ENCODE measurements at regions not wholly inside any gene's neighbourhood (a gene's known extent, or its start where the extent isn't known, plus 50 kb on each side); places are given as distances from the start of the nearest gene placed in this dataset.

DNA sequence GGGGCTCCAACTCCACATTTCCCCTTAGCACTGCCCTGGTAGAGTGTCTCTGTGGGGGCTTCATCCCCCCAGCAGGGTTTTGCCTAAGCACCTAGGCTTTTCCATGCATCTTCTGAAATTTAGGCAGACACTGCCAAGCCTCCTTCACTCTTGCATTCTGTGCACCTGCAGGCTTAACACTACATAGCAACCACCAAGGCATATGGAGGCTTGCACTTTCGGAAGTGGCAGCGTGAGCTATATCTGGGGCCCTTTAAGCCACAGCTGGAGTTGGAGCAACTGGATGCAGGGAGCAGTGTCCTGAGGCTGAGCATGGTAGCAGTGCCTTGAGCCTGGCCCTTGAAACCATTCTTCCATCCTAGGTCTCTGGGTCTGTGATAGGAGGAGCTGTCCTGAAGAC, 214.8 kb upstream of the RPL34 start:
- no peak overlapping the region for H3K4me3 Mint-ChIP-seq
- H3K4me1 ChIP-seq (ENCODE audit: control insufficient read depth in 2 of 2, insufficient read depth in 2 of 2, low read length in 2 of 2), result no peaks in the 10 kb centered on the region
- H3K27me3 Mint-ChIP-seq, result peaks cover 0 to 6% (median 0%) of the 10 kb centered on the region in 5 donors
- no peak for ATAC-seq
- no peak overlapping the region for H3K4me3 ChIP-seq (ENCODE audit: low read length)
- CTCF ChIA-PET, result no interaction called here
- H3K4me1 Mint-ChIP-seq, result peaks cover 0 to 6% (median 3%) of the 10 kb centered on the region in 7 donors
- peaks cover 0 to 9% (median 4%) of the 10 kb centered on the region in 3 experiments for H3K9me3 ChIP-seq (ENCODE audit: control insufficient read depth in 2 of 3, low read length in 3 of 3)
- H3K27ac Mint-ChIP-seq, result no peak overlapping the region
- DNase-seq, result no peak
- no peaks in the 10 kb centered on the region for H3K36me3 ChIP-seq (ENCODE audit: control insufficient read depth in 2 of 3, insufficient read depth in 3 of 3, low read length in 3 of 3)
- intact Hi-C loops (cut with micrococcal nuclease), result no loop called here
- H3K36me3 Mint-ChIP-seq, result peaks cover 5 to 12% (median 8%) of the 10 kb centered on the region in 5 donors
- H3K27me3 ChIP-seq (ENCODE audit: control insufficient read depth in 2 of 2, insufficient read depth in 2 of 2, low read length in 2 of 2), result no peaks in the 10 kb centered on the region
- no peak overlapping the region for H3K27ac ChIP-seq (ENCODE audit: low read depth, low read length)
- POLR2A ChIA-PET, result no interaction called here
- peaks cover 0 to 24% (median 7%) of the 10 kb centered on the region in 11 donors for H3K9me3 Mint-ChIP-seq

GRCh38 chr4:108400309-108400708, 220.1 kb upstream of the RPL34 start:
- Histone ChIP-seq H3K4me3 (ENCODE audit: low read length) (no peak overlapping the region), H3K27me3 (ENCODE audit: control insufficient read depth in 2 of 2, insufficient read depth in 2 of 2, low read length in 2 of 2) (no peaks in the 10 kb centered on the region), H3K9me3 (ENCODE audit: control insufficient read depth in 2 of 3, low read length in 3 of 3) (peaks cover 0 to 6% (median 0%) of the 10 kb centered on the region in 3 experiments), H3K4me1 (ENCODE audit: control insufficient read depth in 2 of 2, insufficient read depth in 2 of 2, low read length in 2 of 2) (peaks cover 0 to 5% of the 10 kb centered on the region in 2 donors), H3K27ac (ENCODE audit: low read depth, low read length) (no peak overlapping the region), H3K36me3 (ENCODE audit: control insufficient read depth in 2 of 3, insufficient read depth in 3 of 3, low read length in 3 of 3) (no peaks in the 10 kb centered on the region)
- H3K4me1 Mint-ChIP-seq, result peaks cover 0 to 15% (median 3%) of the 10 kb centered on the region in 7 donors
- intact Hi-C loops (cut with micrococcal nuclease), result loop anchor here in 1 of 2 donors (5.0 kb wide), 1 partner anchor 53 kb away; no protein-coding TSS in a partner anchor
- peaks cover 0 to 5% (median 0%) of the 10 kb centered on the region in 5 donors for H3K36me3 Mint-ChIP-seq
- H3K27ac Mint-ChIP-seq, result peak overlapping the region in 1 of 9 donors; percentile 21
- ChIA-PET CTCF (interaction anchor here (0.6 kb wide), 1 partner anchor 172 kb away, joined by 4 read pairs; no protein-coding TSS in a partner anchor), POLR2A (no interaction called here)
- H3K4me3 Mint-ChIP-seq, result no peak overlapping the region
- peaks cover 0 to 9% (median 0%) of the 10 kb centered on the region in 11 donors for H3K9me3 Mint-ChIP-seq
- peaks cover 0 to 3% (median 0%) of the 10 kb centered on the region in 5 donors for H3K27me3 Mint-ChIP-seq
- DNase-seq (no peak), ATAC-seq (no peak)

DNA sequence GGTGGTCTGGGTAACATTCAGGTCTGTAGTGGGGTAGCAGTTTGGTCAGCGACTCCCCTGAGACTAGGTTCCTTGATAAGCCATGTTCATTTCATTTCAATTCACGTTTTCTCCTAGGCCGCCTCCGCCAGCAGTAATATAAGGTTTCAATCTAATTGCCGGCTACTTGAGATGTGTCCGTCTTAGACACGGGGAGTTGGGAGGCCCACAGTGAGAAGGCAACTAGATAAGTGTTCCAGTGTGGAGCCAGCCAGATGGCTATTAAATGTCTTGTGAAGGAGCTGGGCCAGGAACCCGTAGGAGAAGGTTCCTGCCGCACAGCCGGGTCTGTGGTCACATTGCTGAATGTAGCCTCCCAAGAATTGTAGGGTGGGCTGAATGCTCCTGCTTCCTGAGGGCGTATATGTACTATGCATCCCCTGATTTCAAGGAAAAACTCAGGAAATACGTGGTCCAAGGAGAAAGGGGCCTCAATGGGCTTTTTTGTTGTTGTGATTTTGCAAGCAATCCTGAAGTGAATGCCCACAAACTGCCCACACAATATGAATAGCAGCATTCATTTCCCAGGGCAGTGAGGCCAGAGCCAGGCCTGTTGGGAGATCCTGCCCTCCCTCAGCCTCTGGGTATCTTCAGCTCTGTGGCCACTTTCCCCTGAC, 220.6 kb upstream of the RPL34 start:
- intact Hi-C loops (cut with micrococcal nuclease), result loop anchor here in 1 of 2 donors (5.0 kb wide), 1 partner anchor 52 kb away; no protein-coding TSS in a partner anchor
- Histone ChIP-seq H3K36me3 (ENCODE audit: control insufficient read depth in 2 of 3, insufficient read depth in 3 of 3, low read length in 3 of 3) (no peaks in the 10 kb centered on the region), H3K4me3 (ENCODE audit: low read length) (no peak overlapping the region), H3K9me3 (ENCODE audit: control insufficient read depth in 2 of 3, low read length in 3 of 3) (no peaks in the 10 kb centered on the region), H3K27ac (ENCODE audit: low read depth, low read length) (no peak overlapping the region), H3K27me3 (ENCODE audit: control insufficient read depth in 2 of 2, insufficient read depth in 2 of 2, low read length in 2 of 2) (no peaks in the 10 kb centered on the region), H3K4me1 (ENCODE audit: control insufficient read depth in 2 of 2, insufficient read depth in 2 of 2, low read length in 2 of 2) (peaks cover 0 to 5% of the 10 kb centered on the region in 2 donors)
- no peak overlapping the region for H3K27ac Mint-ChIP-seq
- no peak overlapping the region for H3K4me3 Mint-ChIP-seq
- H3K36me3 Mint-ChIP-seq, result peaks cover 0 to 4% (median 0%) of the 10 kb centered on the region in 5 donors
- CTCF ChIA-PET, result interaction anchor here (0.6 kb wide), 1 partner anchor 173 kb away, joined by 4 read pairs; no protein-coding TSS in a partner anchor
- POLR2A ChIA-PET, result no interaction called here
- H3K4me1 Mint-ChIP-seq, result peaks cover 0 to 21% (median 9%) of the 10 kb centered on the region in 7 donors
- peaks cover 0 to 3% (median 0%) of the 10 kb centered on the region in 5 donors for H3K27me3 Mint-ChIP-seq
- DNase-seq (no peak), ATAC-seq (no peak)
- peaks cover 0 to 4% (median 0%) of the 10 kb centered on the region in 11 donors for H3K9me3 Mint-ChIP-seq

GRCh38 chr4:108398836-108399235, 221.5 kb upstream of the RPL34 start:
- H3K27me3 Mint-ChIP-seq, result peaks cover 0 to 3% (median 0%) of the 10 kb centered on the region in 5 donors
- H3K36me3 Mint-ChIP-seq, result no peaks in the 10 kb centered on the region
- no peak overlapping the region for H3K4me3 Mint-ChIP-seq
- intact Hi-C loops (cut with micrococcal nuclease), result no loop called here
- Histone ChIP-seq H3K4me3 (ENCODE audit: low read length) (no peak overlapping the region), H3K9me3 (ENCODE audit: control insufficient read depth in 2 of 3, low read length in 3 of 3) (no peaks in the 10 kb centered on the region), H3K4me1 (ENCODE audit: control insufficient read depth in 2 of 2, insufficient read depth in 2 of 2, low read length in 2 of 2) (peaks cover 0 to 5% of the 10 kb centered on the region in 2 donors), H3K27me3 (ENCODE audit: control insufficient read depth in 2 of 2, insufficient read depth in 2 of 2, low read length in 2 of 2) (no peaks in the 10 kb centered on the region), H3K27ac (ENCODE audit: low read depth, low read length) (no peak overlapping the region), H3K36me3 (ENCODE audit: control insufficient read depth in 2 of 3, insufficient read depth in 3 of 3, low read length in 3 of 3) (no peaks in the 10 kb centered on the region)
- POLR2A ChIA-PET, result no interaction called here
- H3K4me1 Mint-ChIP-seq, result peaks cover 2 to 27% (median 15%) of the 10 kb centered on the region in 7 donors
- CTCF ChIA-PET, result no interaction called here
- ATAC-seq (no peak), DNase-seq (no peak)
- no peak overlapping the region for H3K27ac Mint-ChIP-seq
- H3K9me3 Mint-ChIP-seq, result no peaks in the 10 kb centered on the region

DNA sequence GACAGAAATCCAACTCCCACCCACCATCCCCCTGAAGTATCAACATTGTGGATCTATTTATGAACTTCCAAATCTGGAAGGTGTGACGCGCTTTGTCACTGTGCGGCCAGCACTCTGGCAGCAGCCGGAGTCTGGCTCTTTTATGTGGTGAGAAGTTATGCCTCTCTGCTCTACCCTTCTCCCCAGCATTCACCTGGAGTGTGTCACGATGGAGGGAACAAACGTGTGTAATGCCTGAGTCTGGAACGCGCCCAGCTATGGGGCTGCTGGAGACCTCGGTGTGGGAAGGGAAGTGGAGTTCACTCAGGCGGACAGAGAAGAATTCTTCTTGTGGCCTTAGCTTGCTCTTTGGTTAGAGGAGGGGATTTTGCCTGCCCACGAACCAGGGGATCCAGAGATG, 222.1 kb upstream of the RPL34 start:
- intact Hi-C loops (cut with micrococcal nuclease), result no loop called here
- no peaks in the 10 kb centered on the region for H3K9me3 ChIP-seq (ENCODE audit: control insufficient read depth in 2 of 3, low read length in 3 of 3)
- CTCF ChIA-PET, result no interaction called here
- POLR2A ChIA-PET, result no interaction called here
- H3K27ac Mint-ChIP-seq, result no peak overlapping the region
- H3K4me1 ChIP-seq (ENCODE audit: control insufficient read depth in 2 of 2, insufficient read depth in 2 of 2, low read length in 2 of 2), result peaks cover 0 to 5% of the 10 kb centered on the region in 2 donors
- no peaks in the 10 kb centered on the region for H3K9me3 Mint-ChIP-seq
- H3K36me3 ChIP-seq (ENCODE audit: control insufficient read depth in 2 of 3, insufficient read depth in 3 of 3, low read length in 3 of 3), result no peaks in the 10 kb centered on the region
- peaks cover 2 to 28% (median 16%) of the 10 kb centered on the region in 7 donors for H3K4me1 Mint-ChIP-seq
- ATAC-seq (peak; percentile 26), DNase-seq (peak in 1 of 9 donors; percentile 15)
- H3K36me3 Mint-ChIP-seq, result no peaks in the 10 kb centered on the region
- H3K27ac ChIP-seq (ENCODE audit: low read depth, low read length), result no peak overlapping the region
- no peak overlapping the region for H3K4me3 Mint-ChIP-seq
- H3K4me3 ChIP-seq (ENCODE audit: low read length), result no peak overlapping the region
- peaks cover 0 to 3% (median 0%) of the 10 kb centered on the region in 5 donors for H3K27me3 Mint-ChIP-seq
- no peaks in the 10 kb centered on the region for H3K27me3 ChIP-seq (ENCODE audit: control insufficient read depth in 2 of 2, insufficient read depth in 2 of 2, low read length in 2 of 2)

DNA sequence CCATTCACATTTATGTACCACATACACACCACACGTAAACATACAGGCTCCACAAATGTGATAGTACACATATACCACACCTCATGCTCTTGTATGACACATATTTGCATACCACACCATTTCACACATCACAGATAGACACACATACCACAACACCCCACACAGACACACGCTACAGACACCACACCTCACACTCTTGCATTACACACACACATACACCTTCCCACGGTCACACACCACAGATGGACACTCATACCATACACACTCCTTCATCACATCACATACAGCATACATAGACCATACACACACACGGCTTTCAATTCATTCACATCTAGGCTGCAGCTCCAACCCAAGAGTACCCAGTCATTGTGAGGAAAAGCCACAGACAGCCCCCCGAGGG, 222.5 kb upstream of the RPL34 start:
- no peak overlapping the region for H3K27ac Mint-ChIP-seq
- CTCF ChIA-PET, result no interaction called here
- H3K4me3 ChIP-seq (ENCODE audit: low read length), result no peak overlapping the region

More for the DNA sequence above, 222.5 kb upstream of the RPL34 start:
- no peak overlapping the region for H3K27ac ChIP-seq (ENCODE audit: low read depth, low read length)
- H3K36me3 Mint-ChIP-seq, result no peaks in the 10 kb centered on the region
- no peaks in the 10 kb centered on the region for H3K9me3 ChIP-seq (ENCODE audit: control insufficient read depth in 2 of 3, low read length in 3 of 3)
- intact Hi-C loops (cut with micrococcal nuclease), result no loop called here
- DNase-seq, result no peak
- no peak for ATAC-seq
- peaks cover 0 to 5% of the 10 kb centered on the region in 2 donors for H3K4me1 ChIP-seq (ENCODE audit: control insufficient read depth in 2 of 2, insufficient read depth in 2 of 2, low read length in 2 of 2)
- peaks cover 0 to 3% (median 0%) of the 10 kb centered on the region in 5 donors for H3K27me3 Mint-ChIP-seq
- H3K27me3 ChIP-seq (ENCODE audit: control insufficient read depth in 2 of 2, insufficient read depth in 2 of 2, low read length in 2 of 2), result no peaks in the 10 kb centered on the region
- POLR2A ChIA-PET, result no interaction called here
- H3K4me1 Mint-ChIP-seq, result peaks cover 2 to 28% (median 16%) of the 10 kb centered on the region in 7 donors
- H3K9me3 Mint-ChIP-seq, result no peaks in the 10 kb centered on the region
- H3K36me3 ChIP-seq (ENCODE audit: control insufficient read depth in 2 of 3, insufficient read depth in 3 of 3, low read length in 3 of 3), result no peaks in the 10 kb centered on the region
- H3K4me3 Mint-ChIP-seq, result no peak overlapping the region
